ENCODE measurements at regions not wholly inside any gene's neighbourhood (a gene's known extent, or its start where the extent isn't known, plus 50 kb on each side); places are given as distances from the start of the nearest gene placed in this dataset.

DNA sequence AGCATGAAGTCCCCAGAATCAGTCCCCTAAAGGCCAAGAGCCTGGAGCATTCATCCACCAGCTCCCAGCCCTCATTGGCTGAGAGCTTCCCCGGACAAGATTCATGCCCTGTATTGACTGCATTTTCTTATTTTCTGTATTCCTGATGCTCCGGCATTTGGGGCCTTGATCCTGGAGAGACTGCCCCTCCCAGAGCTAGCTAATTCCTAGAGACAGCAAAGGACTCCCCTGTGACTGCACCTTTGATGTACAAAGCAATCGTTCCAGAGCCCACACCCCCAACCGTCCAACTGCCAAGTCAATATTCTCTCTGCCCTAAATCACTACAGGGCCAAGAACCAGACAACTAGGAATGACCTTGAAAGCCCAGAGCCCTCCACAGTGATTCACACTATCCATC, 93.4 kb upstream of the CDH5 start:
- Mint-ChIP-seq H3K27ac (no peak overlapping the region), H3K4me1 (peaks cover 29% of the 10 kb centered on the region), H3K9me3 (peaks cover 27% of the 10 kb centered on the region), H3K4me3 (no peak overlapping the region), H3K27me3 (ENCODE audit: low read depth, poor library complexity) (peaks cover 10% of the 10 kb centered on the region), H3K36me3 (ENCODE audit: low read depth) (peaks cover 10% of the 10 kb centered on the region)
- TF ChIP-seq, protein P1, sequence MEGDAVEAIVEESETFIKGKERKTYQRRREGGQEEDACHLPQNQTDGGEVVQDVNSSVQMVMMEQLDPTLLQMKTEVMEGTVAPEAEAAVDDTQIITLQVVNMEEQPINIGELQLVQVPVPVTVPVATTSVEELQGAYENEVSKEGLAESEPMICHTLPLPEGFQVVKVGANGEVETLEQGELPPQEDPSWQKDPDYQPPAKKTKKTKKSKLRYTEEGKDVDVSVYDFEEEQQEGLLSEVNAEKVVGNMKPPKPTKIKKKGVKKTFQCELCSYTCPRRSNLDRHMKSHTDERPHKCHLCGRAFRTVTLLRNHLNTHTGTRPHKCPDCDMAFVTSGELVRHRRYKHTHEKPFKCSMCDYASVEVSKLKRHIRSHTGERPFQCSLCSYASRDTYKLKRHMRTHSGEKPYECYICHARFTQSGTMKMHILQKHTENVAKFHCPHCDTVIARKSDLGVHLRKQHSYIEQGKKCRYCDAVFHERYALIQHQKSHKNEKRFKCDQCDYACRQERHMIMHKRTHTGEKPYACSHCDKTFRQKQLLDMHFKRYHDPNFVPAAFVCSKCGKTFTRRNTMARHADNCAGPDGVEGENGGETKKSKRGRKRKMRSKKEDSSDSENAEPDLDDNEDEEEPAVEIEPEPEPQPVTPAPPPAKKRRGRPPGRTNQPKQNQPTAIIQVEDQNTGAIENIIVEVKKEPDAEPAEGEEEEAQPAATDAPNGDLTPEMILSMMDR (IDR thresholded peaks at IDR 0.05), result no peak
- no peak for DNase-seq

DNA sequence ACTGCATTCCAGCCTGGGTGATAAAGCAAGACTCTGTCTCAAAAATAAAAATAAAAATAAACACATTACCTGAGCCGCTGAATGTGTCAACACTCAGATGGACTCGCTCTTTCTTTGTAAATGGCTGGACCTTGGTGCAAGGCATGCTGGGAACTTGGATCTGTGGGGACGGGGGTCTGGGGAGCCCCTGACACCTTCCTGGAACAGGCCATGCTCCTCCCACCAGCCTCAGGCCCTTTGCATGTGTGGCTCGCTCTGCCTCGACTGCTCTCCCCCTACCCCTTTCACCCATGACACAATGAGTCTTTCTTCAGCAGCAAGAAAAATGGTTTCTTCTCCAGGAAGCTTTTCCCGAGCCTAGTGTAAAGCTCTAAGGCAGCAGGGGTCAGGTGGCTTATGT, 94.0 kb upstream of the CDH5 start:
- no peak for DNase-seq
- Mint-ChIP-seq H3K4me3 (no peak overlapping the region), H3K9me3 (peaks cover 21% of the 10 kb centered on the region), H3K4me1 (peaks cover 35% of the 10 kb centered on the region), H3K36me3 (ENCODE audit: low read depth) (peaks cover 10% of the 10 kb centered on the region), H3K27ac (no peak overlapping the region), H3K27me3 (ENCODE audit: low read depth, poor library complexity) (peaks cover 12% of the 10 kb centered on the region)
- TF ChIP-seq, protein P1 (IDR thresholded peaks at IDR 0.05), result no peak

DNA sequence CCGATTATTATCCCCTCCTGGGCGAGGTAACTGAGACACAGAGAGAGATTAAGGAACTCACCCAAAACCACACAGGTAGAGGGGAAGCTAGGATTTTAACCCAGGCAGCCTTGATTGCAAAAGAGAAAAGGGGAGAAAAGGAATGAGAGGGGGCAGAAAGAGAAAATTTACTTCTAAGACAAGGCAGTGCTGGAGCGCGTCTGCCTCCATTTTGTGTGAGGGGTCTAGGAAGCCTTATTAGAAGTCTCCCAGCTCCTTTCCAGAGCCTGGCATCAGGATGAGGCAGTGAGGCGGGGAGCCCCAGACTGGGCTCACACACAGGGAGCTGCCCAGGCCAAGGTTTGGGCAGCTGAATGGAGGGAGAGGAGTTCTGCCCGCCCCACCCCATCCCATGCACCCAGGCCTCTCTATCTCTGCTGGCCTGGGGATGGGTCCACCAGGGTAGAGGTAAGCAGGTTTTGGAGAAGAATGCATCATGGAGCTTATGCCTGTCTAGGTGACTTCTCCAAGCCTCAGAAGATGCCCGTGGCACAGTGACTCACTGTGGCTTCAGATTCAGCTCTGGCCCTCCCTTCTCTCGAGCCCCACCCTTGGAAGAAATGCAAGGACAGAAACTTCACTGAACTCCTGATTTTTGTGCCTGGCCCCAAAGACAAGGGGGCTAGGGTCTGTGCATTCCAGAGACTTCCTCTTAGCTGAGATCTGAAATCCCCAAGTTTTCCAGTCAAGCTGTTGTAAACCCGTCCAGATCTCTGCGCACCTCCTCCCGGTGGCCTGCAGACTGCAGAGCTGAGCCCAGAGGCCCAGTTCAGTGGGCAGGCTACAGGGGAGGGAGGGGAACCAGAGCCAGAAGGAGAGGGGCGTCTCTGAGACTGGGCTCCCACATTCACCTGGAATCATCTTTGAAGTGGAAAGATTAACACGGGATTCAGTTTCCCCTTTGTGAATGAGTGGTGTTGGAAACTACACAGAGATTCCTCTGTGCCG, 95.1 kb upstream of the CDH5 start:
- Mint-ChIP-seq H3K4me3 (no peak overlapping the region), H3K4me1 (peaks cover 46% of the 10 kb centered on the region), H3K27ac (no peak overlapping the region), H3K36me3 (ENCODE audit: low read depth) (peaks cover 8% of the 10 kb centered on the region), H3K9me3 (peaks cover 13% of the 10 kb centered on the region), H3K27me3 (ENCODE audit: low read depth, poor library complexity) (peaks cover 12% of the 10 kb centered on the region)
- no peak for DNase-seq
- TF ChIP-seq, protein P1 (IDR thresholded peaks at IDR 0.05), result no peak

DNA sequence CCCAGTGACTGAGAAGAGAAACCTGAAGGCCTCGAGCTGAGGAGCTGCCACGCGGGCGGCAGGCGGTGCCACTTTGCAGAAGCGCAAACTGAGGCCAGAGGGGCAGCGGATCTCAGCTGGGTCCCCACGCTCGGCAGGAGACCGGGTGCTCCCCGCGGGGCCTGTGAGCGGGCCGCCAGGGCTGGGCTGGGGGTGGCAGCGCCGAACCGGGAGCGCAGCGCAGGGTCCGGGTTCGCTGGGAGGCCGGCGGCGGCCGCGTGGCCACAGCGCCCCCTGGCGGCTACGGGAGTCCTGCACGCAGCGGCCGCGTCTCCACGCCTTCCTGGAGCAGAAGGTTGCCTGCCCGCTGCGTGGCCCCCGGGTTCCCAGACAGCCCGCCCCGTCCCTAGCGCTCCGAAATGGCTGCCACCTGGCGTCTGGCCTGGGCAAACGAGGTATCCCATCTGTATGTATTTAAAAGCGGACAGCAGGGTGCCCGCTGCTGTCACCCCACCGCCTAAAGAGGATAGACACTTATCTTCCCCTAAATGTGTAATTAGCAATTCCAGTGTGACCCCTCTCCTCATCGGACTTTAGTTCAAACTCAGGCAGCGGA, 96.1 kb upstream of the CDH5 start:
- Mint-ChIP-seq H3K27ac (no peak overlapping the region), H3K4me1 (peaks cover 54% of the 10 kb centered on the region), H3K36me3 (ENCODE audit: low read depth) (no peaks in the 10 kb centered on the region), H3K9me3 (peaks cover 4% of the 10 kb centered on the region), H3K27me3 (ENCODE audit: low read depth, poor library complexity) (peaks cover 12% of the 10 kb centered on the region), H3K4me3 (peak overlapping the region; percentile 43)
- peak; percentile 92 for DNase-seq
- TF ChIP-seq, protein P1 (IDR thresholded peaks at IDR 0.05), result peak; percentile 95

DNA sequence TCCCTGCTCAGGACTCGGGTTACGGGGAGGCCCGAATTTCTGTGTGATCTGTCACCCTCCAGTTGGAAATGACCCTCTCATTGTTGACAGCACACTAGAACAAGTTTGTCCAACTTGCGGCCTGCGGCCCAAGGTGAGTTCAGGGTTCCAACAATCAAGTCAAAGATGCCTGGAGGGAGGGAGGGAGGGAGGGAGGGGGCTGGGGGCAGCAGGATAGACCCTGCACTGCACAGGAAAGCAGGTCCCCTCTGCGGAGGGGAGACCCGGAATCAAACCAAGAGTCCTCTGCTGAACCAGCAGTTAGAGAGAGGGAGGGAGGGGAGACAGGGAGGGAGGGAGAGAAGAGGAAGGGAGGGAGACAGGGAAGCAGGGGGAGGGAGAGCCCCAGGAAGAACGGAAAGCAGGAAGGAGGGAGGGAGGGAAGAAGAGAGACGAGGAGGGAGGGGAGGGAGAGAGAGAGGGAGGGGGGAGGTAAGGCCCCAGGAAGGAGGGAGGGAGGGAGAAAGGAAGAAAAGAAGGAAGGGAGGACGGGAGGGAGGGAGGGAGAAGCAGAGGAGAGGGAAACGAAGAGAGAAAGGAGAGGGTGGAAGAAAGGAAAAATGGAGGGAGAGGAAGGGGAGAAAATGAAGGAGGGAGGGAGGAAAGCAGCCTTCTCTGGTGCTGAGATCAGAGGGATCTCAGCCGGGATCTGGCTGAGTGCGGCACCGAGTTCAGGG, 96.7 kb upstream of the CDH5 start:
- TF ChIP-seq, protein P1 (IDR thresholded peaks at IDR 0.05), result no peak
- DNase-seq, result no peak
- peak overlapping the region; percentile 49 for H3K27ac Mint-ChIP-seq
- no peaks in the 10 kb centered on the region for H3K36me3 Mint-ChIP-seq (ENCODE audit: low read depth)
- H3K4me1 Mint-ChIP-seq, result peaks cover 60% of the 10 kb centered on the region
- H3K27me3 Mint-ChIP-seq (ENCODE audit: low read depth, poor library complexity), result peaks cover 12% of the 10 kb centered on the region
- H3K9me3 Mint-ChIP-seq, result peaks cover 4% of the 10 kb centered on the region
- peak overlapping the region; percentile 8 for H3K4me3 Mint-ChIP-seq
